ENCODE measurements at regions not wholly inside any gene's neighbourhood (a gene's known extent, or its start where the extent isn't known, plus 50 kb on each side); places are given as distances from the start of the nearest gene placed in this dataset.

- Histone ChIP-seq H3K27ac (ENCODE audit: low read depth, low read length) (no peak overlapping the region), H3K27me3 (ENCODE audit: control insufficient read depth, insufficient read depth, low read length, poor library complexity, severe bottlenecking) (no peaks in the 10 kb centered on the region), H3K9me3 (ENCODE audit: control insufficient read depth, low read length) (no peaks in the 10 kb centered on the region), H3K9ac (ENCODE audit: extremely low read depth, low read length, poor library complexity, severe bottlenecking) (no peak overlapping the region), H3K4me1 (ENCODE audit: control insufficient read depth, insufficient read depth, low read length) (no peaks in the 10 kb centered on the region), H3K36me3 (ENCODE audit: control insufficient read depth, insufficient read depth, low read length) (no peaks in the 10 kb centered on the region), H3K4me3 (ENCODE audit: low read length) (no peak overlapping the region)
- H3K27me3 Mint-ChIP-seq (ENCODE audit: insufficient read depth), result no peaks in the 10 kb centered on the region
- H3K4me1 Mint-ChIP-seq, result no peaks in the 10 kb centered on the region
- H3K36me3 Mint-ChIP-seq (ENCODE audit: low read depth), result no peaks in the 10 kb centered on the region
- no peak for DNase-seq
- H3K4me3 Mint-ChIP-seq, result no peak overlapping the region
- H3K9me3 Mint-ChIP-seq, result peaks cover 7% of the 10 kb centered on the region
- H3K27ac Mint-ChIP-seq, result no peak overlapping the region
- no peak for TF ChIP-seq CTCF (conservative IDR thresholded peaks at IDR 0.05)
- WGBS, 2 experiments (ENCODE audit: insufficient coverage in 1 of 2, insufficient read length in 1 of 2), result 79 to 94% methylated on average over 4 to 9 of the region's 9 CpGs
Measured at GRCh38 chr5:111004291-111004690, 67.2 kb upstream of the TSLP start.

GRCh38 chr5:111010783-111011182, 60.7 kb upstream of the TSLP start:
- no peak overlapping the region for H3K27ac ChIP-seq (ENCODE audit: low read depth, low read length)
- no peaks in the 10 kb centered on the region for H3K4me1 Mint-ChIP-seq
- no peak overlapping the region for H3K4me3 Mint-ChIP-seq
- no peak for TF ChIP-seq CTCF (conservative IDR thresholded peaks at IDR 0.05)
- no peak for DNase-seq
- H3K4me1 ChIP-seq (ENCODE audit: control insufficient read depth, insufficient read depth, low read length), result no peaks in the 10 kb centered on the region
- 82% methylated on average over 2 of the region's 2 CpGs; no CpG with 5 or more reads in 1 of the 2 experiments for WGBS, 2 experiments (ENCODE audit: insufficient coverage in 1 of 2, insufficient read length in 1 of 2)
- H3K27me3 Mint-ChIP-seq (ENCODE audit: insufficient read depth), result no peaks in the 10 kb centered on the region
- H3K4me3 ChIP-seq (ENCODE audit: low read length), result no peak overlapping the region
- H3K9ac ChIP-seq (ENCODE audit: extremely low read depth, low read length, poor library complexity, severe bottlenecking), result no peak overlapping the region
- H3K36me3 Mint-ChIP-seq (ENCODE audit: low read depth), result no peaks in the 10 kb centered on the region
- no peaks in the 10 kb centered on the region for H3K36me3 ChIP-seq (ENCODE audit: control insufficient read depth, insufficient read depth, low read length)
- H3K9me3 Mint-ChIP-seq, result no peaks in the 10 kb centered on the region
- H3K27ac Mint-ChIP-seq, result no peak overlapping the region
- H3K9me3 ChIP-seq (ENCODE audit: control insufficient read depth, low read length), result no peaks in the 10 kb centered on the region
- H3K27me3 ChIP-seq (ENCODE audit: control insufficient read depth, insufficient read depth, low read length, poor library complexity, severe bottlenecking), result no peaks in the 10 kb centered on the region

GRCh38 chr5:111013011-111013410, 58.5 kb upstream of the TSLP start:
- no peaks in the 10 kb centered on the region for H3K9me3 Mint-ChIP-seq
- H3K4me3 Mint-ChIP-seq, result no peak overlapping the region
- no peaks in the 10 kb centered on the region for H3K4me1 Mint-ChIP-seq
- Histone ChIP-seq H3K27ac (ENCODE audit: low read depth, low read length) (no peak overlapping the region), H3K4me3 (ENCODE audit: low read length) (no peak overlapping the region), H3K9ac (ENCODE audit: extremely low read depth, low read length, poor library complexity, severe bottlenecking) (no peak overlapping the region), H3K9me3 (ENCODE audit: control insufficient read depth, low read length) (no peaks in the 10 kb centered on the region), H3K36me3 (ENCODE audit: control insufficient read depth, insufficient read depth, low read length) (no peaks in the 10 kb centered on the region), H3K27me3 (ENCODE audit: control insufficient read depth, insufficient read depth, low read length, poor library complexity, severe bottlenecking) (no peaks in the 10 kb centered on the region), H3K4me1 (ENCODE audit: control insufficient read depth, insufficient read depth, low read length) (no peaks in the 10 kb centered on the region)
- H3K27me3 Mint-ChIP-seq (ENCODE audit: insufficient read depth), result no peaks in the 10 kb centered on the region
- WGBS, 2 experiments (ENCODE audit: insufficient coverage in 1 of 2, insufficient read length in 1 of 2), result 60% methylated on average over 1 of the region's 1 CpG; no CpG with 5 or more reads in 1 of the 2 experiments
- H3K27ac Mint-ChIP-seq, result no peak overlapping the region
- no peak for DNase-seq
- no peaks in the 10 kb centered on the region for H3K36me3 Mint-ChIP-seq (ENCODE audit: low read depth)
- TF ChIP-seq CTCF (conservative IDR thresholded peaks at IDR 0.05), result no peak

Measured in endodermal cell (in vitro differentiated cells).